HUDEP-2 (cell line): ENCODE measurements at regions not wholly inside any gene's neighbourhood (a gene's known extent, or its start where the extent isn't known, plus 50 kb on each side); places are given as distances from the start of the nearest gene placed in this dataset.

Experiments
- DNase-seq, 76 experiments: peaks; one replicate each; lab custom pipeline; 2025; ENCODE audit not compliant: unreplicated experiment in 76 of 76; lab: John Stamatoyannopoulos, UW

GRCh38 chr1:90650401-90650800 lies 66.7 kb downstream of the BARHL2 start:
- DNase-seq = no peak

GRCh38 chr1:90640325-90640724 lies 76.8 kb downstream of the BARHL2 start:
- DNase-seq = no peak

GRCh38 chr1:90622666-90623065 lies 94.4 kb downstream of the BARHL2 start:
- no peak for DNase-seq

GRCh38 chr1:90621986-90622385 lies 95.1 kb downstream of the BARHL2 start:
- DNase-seq = no peak

GRCh38 chr1:90616395-90616794 lies 100.7 kb downstream of the BARHL2 start:
- DNase-seq = peak in 13 of 76 experiments; percentile 1 to 39 (median 3)

GRCh38 chr1:90614872-90615271 lies 102.2 kb downstream of the BARHL2 start:
- DNase-seq = no peak

GRCh38 chr1:90613371-90613770 lies 103.7 kb downstream of the BARHL2 start:
- DNase-seq = no peak

- no peak for DNase-seq
Measured at GRCh38 chr1:90612033-90612432, 105.1 kb downstream of the BARHL2 start.

- no peak for DNase-seq
Measured at GRCh38 chr1:90607736-90608135, 109.4 kb downstream of the BARHL2 start.

- no peak for DNase-seq
Measured at GRCh38 chr1:90605070-90605469, 112.0 kb downstream of the BARHL2 start.

GRCh38 chr1:90593312-90593711 lies 123.8 kb downstream of the BARHL2 start:
- no peak for DNase-seq

- DNase-seq = no peak
Measured at GRCh38 chr1:90591970-90592356, 125.1 kb downstream of the BARHL2 start.

GRCh38 chr1:90591355-90591969 lies 125.6 kb downstream of the BARHL2 start:
- DNase-seq = no peak

GRCh38 chr1:90580176-90580575 lies 136.9 kb downstream of the BARHL2 start:
- no peak for DNase-seq

GRCh38 chr1:90579212-90579802 lies 137.8 kb downstream of the BARHL2 start:
- DNase-seq = peak in 19 of 76 experiments; percentile 1 to 32 (median 9)

- no peak for DNase-seq
Measured at GRCh38 chr1:90574692-90575370, 142.3 kb downstream of the BARHL2 start.

- DNase-seq = no peak
Measured at GRCh38 chr1:90573736-90574135, 143.4 kb downstream of the BARHL2 start.

GRCh38 chr1:90572446-90572845 lies 144.7 kb downstream of the BARHL2 start:
- no peak for DNase-seq

GRCh38 chr1:90568436-90568835 lies 148.7 kb downstream of the BARHL2 start:
- DNase-seq = no peak

GRCh38 chr1:90564164-90564563 lies 152.9 kb downstream of the BARHL2 start:
- DNase-seq = no peak

- DNase-seq = no peak
Measured at GRCh38 chr1:90562892-90563291, 154.2 kb downstream of the BARHL2 start.

GRCh38 chr1:90561911-90562310 lies 155.2 kb downstream of the BARHL2 start:
- no peak for DNase-seq
